VCaP (cell line): ENCODE measurements at regions not wholly inside any gene's neighbourhood (a gene's known extent, or its start where the extent isn't known, plus 50 kb on each side); places are given as distances from the start of the nearest gene placed in this dataset.

Experiments used
- H3K27ac ChIP-seq: fragments of 450-650 bp; 2 replicates; pipeline ENCODE4 v1.5.1; 2017
- TF ChIP-seq, protein P1 (sequence below): fragments of 450-650 bp; conservative IDR thresholded peaks from 2 replicates; pipeline ENCODE4 v1.5.1; 2017; ENCODE audit warnings: mild to moderate bottlenecking, moderate library complexity

DNA sequence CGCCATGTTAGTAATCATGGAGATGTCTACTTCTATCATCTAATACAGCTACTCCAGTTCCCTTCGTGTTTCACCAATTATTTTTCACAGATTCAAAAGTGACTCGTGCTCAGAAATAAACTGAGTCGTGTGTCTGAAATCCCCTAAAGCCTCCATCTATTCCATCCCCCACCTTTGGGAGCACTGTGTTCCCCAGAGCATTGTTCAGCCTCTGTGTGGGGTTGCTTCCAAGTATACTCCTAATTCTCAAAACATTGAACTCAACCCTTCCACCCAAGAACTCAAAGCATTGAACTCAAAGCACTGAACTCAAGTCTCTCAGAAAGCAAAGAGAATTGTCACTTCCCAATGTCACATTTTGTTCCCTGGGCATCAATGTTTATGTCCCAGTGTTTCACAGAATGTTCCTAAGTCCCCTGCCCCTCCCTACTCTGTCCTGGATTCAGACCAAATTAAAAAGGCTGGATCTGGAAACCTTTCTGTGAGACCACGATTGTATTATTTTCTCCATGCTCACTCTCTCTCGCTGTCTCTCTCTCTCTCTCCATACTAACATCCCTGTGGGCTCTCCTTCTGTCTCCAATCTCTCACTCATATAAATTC, 138.5 kb upstream of the QRFPR start:
- TF ChIP-seq, protein P1, sequence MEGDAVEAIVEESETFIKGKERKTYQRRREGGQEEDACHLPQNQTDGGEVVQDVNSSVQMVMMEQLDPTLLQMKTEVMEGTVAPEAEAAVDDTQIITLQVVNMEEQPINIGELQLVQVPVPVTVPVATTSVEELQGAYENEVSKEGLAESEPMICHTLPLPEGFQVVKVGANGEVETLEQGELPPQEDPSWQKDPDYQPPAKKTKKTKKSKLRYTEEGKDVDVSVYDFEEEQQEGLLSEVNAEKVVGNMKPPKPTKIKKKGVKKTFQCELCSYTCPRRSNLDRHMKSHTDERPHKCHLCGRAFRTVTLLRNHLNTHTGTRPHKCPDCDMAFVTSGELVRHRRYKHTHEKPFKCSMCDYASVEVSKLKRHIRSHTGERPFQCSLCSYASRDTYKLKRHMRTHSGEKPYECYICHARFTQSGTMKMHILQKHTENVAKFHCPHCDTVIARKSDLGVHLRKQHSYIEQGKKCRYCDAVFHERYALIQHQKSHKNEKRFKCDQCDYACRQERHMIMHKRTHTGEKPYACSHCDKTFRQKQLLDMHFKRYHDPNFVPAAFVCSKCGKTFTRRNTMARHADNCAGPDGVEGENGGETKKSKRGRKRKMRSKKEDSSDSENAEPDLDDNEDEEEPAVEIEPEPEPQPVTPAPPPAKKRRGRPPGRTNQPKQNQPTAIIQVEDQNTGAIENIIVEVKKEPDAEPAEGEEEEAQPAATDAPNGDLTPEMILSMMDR, result no peak
- H3K27ac ChIP-seq, result no peak overlapping the region

DNA sequence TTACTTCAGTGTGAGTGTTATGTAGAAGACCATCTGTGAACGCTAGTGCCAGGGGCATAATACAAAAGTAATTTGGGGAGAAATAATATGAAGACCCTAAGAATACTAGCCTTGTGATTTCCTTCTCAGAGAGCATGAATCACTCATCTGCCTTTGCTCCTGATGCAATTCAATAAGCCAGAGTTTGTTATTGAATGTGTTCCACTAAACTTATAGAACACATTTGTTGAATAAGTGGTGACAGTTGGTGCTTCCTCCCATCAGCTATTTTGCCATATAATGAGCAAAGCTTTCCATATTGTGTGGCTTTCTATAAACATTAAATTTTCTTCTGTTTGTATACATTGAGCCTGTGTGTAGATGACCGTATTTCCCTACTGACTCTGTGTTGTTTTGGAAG, 136.4 kb upstream of the QRFPR start:
- no peak overlapping the region for H3K27ac ChIP-seq
- TF ChIP-seq, protein P1, result no peak

DNA sequence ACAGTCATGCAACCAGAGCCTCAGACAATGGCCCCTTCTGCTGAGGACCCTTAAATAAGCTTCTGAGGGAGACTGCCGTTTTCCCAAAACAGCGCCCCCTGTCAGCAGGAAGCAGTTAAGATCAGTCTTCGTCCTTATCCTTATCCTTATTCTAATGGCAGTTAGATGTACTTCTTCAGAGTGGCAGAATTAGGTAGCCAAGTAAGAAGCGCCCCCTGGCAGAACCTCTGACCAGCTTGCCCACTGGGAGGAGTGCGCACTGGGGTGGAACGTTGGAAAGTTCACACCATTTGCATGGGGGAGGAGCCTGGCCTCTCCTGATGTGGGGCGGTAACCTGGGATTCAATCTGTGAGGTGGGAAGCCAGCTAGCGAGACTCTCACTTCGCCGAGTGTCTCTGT, 133.6 kb upstream of the QRFPR start:
- no peak overlapping the region for H3K27ac ChIP-seq
- TF ChIP-seq, protein P1, result no peak

DNA sequence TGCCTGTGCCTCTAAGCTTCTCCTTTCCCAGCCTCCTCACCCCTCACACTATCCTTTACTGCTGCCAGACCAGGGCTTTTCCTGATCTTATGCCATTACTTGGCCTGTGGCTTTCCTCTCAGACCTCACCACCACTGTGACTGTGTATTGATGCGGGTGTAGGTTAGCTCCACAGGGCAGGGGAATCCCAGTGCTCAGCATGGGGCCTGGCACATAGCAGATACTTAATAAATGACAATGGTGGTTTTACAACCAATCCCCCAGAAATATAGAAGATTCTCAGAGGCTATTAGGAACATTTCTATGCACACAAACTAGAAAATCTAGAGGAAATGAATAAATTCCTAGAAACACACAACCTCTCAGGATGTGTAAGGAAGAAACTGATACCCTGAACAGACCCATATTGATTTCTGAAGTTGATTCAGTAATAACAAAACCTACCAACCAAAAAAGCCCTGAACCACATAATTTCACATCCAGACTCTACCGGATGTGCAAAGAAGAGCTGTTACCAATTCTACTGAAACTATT, 129.6 kb upstream of the QRFPR start:
- no peak overlapping the region for H3K27ac ChIP-seq
- TF ChIP-seq, protein P1, result no peak

DNA sequence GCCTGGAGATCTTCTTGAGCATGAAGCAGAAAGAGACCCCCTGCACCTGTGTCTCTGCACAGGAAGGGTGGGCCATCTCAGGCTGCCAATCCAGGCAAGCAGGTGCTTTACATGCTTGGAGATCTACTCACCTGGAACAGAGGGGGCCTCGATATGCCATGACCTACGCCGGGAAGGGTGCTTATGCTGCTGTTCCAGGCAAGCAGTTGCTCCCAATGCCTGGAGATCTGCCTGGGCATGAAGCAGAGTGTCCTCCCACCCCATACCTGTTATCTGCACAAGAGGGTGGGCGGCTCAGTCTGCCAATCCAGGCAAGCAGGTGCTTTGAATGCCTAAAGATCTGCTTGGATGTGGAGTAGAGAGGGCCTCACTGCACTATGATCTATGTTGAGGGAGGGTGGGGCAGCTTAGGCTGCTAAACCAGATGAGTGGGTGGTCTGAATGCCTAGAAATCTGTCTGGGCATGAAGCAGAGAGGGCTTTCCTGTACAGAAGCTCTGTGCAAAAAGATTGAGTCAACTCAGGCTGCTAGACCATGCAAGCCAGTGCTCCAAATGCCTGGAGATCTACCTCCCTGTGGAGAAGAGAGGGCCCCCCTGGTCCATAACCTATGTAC, 104.5 kb upstream of the QRFPR start:
- no peak overlapping the region for H3K27ac ChIP-seq
- TF ChIP-seq, protein P1, result no peak

DNA sequence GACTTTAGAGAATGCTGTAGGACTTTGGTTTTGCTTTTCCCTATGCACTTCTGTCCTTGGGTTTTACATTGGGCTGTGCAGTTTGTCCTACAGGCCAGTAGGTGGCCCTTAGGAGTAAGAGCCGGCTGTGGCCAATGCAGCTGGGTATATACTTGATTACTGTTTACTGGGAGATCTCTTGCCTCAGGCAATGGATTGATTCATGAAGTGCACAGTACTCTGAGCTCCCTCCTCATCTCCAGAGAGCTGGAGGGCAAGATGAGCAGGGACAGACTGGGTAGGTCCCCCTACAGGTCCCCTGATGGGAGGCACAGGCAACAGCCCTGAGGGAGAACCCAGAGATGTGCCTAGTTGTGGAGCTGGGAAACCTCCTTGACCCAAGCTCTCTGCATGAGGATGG, 103.8 kb upstream of the QRFPR start:
- TF ChIP-seq, protein P1, result peak; percentile 78
- H3K27ac ChIP-seq, result no peak overlapping the region

DNA sequence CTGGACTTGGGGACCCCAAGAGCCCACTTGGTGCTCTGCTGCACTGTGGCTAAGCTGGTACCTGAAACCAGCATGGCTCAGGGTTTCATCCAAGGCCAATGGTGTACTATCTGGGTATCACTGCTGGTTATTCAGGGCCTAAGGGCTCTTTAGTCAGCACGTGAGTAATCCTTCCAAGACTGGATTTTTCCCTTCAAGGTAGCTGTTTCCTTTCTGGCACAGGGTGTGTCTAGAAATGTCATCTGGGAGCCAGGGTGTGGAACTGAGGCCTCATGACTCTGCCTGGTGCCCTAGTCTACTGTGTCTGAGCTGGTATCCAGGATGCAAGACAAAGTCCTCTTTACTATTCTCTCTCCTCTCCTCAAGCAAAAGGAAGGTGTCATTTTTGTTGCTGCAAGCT, 99.0 kb upstream of the QRFPR start:
- H3K27ac ChIP-seq, result no peak overlapping the region
- TF ChIP-seq, protein P1, result no peak
